CD4-positive, alpha-beta T cell (primary cell): ENCODE measurements at regions not wholly inside any gene's neighbourhood (a gene's known extent, or its start where the extent isn't known, plus 50 kb on each side); places are given as distances from the start of the nearest gene placed in this dataset.
"Not testable (repeated sequence)": the region's sequence is repeated elsewhere in the genome, so short reads cannot be mapped to it uniquely, and the experiment has no call there.

ENCODE experiments used
- ATAC-seq: fragments of 200-7000 bp; cut with Tn5 transposase; one replicate; pipeline ENCODE4 v1.10.0; 2022; ENCODE audit warnings: mild to moderate bottlenecking; ENCODE audit not compliant: poor library complexity
- CTCF ChIA-PET: fragments of 350-600 bp; sonication (Branson Sonifier 250); formaldehyde crosslinking; loops from one replicate; lab custom pipeline; 2021; ENCODE audit warnings: antibody characterized with exemption, inconsistent platforms; lab: Charles Lee
- POLR2A ChIA-PET: fragments of 350-600 bp; sonication (Branson Sonifier 250); formaldehyde crosslinking; loops from one replicate; lab custom pipeline; 2021; ENCODE audit warnings: antibody characterized with exemption, inconsistent platforms; lab: Charles Lee
- DNase-seq, 14 experiments: peaks; one replicate each; pipeline ENCODE4 v3.0.0-alpha.2; 2013 to 2020; ENCODE audit warnings: mixed read lengths in 2 of 14
- H3K27ac ChIP-seq, 2 donors: one replicate each; pipeline versions ENCODE4 v1.5.1 to v1.7.0; 2013; ENCODE audit warnings: low read length in 2 of 2, low read depth in 1 of 2, mild to moderate bottlenecking in 1 of 2
- H3K27me3 ChIP-seq, 2 experiments: 1 replicate in 1 of 2; 2 replicates in 1 of 2; pipeline versions ENCODE4 v1.6.1 to v1.7.0; 2013; ENCODE audit warnings: low read length in 2 of 2, control low read depth in 1 of 2, mild to moderate bottlenecking in 1 of 2, moderate library complexity in 1 of 2; ENCODE audit not compliant: insufficient read depth in 2 of 2, control insufficient read depth in 1 of 2
- H3K36me3 ChIP-seq: one replicate; pipeline ENCODE4 v1.6.1; 2013; ENCODE audit warnings: low read length, control low read depth; ENCODE audit not compliant: insufficient read depth
- H3K4me1 ChIP-seq: one replicate; pipeline ENCODE4 v1.6.1; 2013; ENCODE audit warnings: low read length, control low read depth; ENCODE audit not compliant: insufficient read depth
- H3K4me3 ChIP-seq: one replicate; pipeline ENCODE4 v1.5.1; 2013; ENCODE audit warnings: mild to moderate bottlenecking, low read length, moderate library complexity
- H3K9me3 ChIP-seq, 2 experiments: 1 replicate in 1 of 2; 2 replicates in 1 of 2; pipeline versions ENCODE4 v1.6.1 to v1.7.0; 2013; ENCODE audit warnings: low read length in 2 of 2, mild to moderate bottlenecking in 2 of 2, control low read depth in 1 of 2, moderate library complexity in 1 of 2; ENCODE audit not compliant: control insufficient read depth in 1 of 2, insufficient read depth in 1 of 2
- H3K27ac Mint-ChIP-seq: one replicate; pipeline ENCODE4 v1.8.0; 2020; ENCODE audit warnings: mixed read lengths
- H3K27me3 Mint-ChIP-seq: one replicate; pipeline ENCODE4 v1.8.0; 2021; ENCODE audit warnings: mixed read lengths
- H3K36me3 Mint-ChIP-seq: one replicate; pipeline ENCODE4 v1.8.0; 2021; ENCODE audit warnings: low read depth, mixed read lengths
- H3K4me1 Mint-ChIP-seq: one replicate; pipeline ENCODE4 v1.8.0; 2021; ENCODE audit warnings: low read depth, mixed read lengths
- H3K4me3 Mint-ChIP-seq: one replicate; pipeline ENCODE4 v1.8.0; 2020; ENCODE audit warnings: mild to moderate bottlenecking, mixed read lengths
- H3K9me3 Mint-ChIP-seq: one replicate; pipeline ENCODE4 v1.8.0; 2020; ENCODE audit warnings: mixed read lengths
- CTCF ChIP-seq: fragments of 200-600 bp; IDR thresholded peaks from one replicate; pipeline ENCODE4 v1.8.0; 2022; ENCODE audit warnings: antibody characterized with exemption, mild to moderate bottlenecking
- intact Hi-C, 2 experiments: fragments of 100-400 bp; cut with DNase I in 1 of 2; cut with micrococcal nuclease in 1 of 2; formaldehyde crosslinking; loops; one replicate each; pipeline versions ENCODE4 v1.15.1 to v1.9.0; 2023 to 2025; cut with DNase I, micrococcal nuclease

DNA sequence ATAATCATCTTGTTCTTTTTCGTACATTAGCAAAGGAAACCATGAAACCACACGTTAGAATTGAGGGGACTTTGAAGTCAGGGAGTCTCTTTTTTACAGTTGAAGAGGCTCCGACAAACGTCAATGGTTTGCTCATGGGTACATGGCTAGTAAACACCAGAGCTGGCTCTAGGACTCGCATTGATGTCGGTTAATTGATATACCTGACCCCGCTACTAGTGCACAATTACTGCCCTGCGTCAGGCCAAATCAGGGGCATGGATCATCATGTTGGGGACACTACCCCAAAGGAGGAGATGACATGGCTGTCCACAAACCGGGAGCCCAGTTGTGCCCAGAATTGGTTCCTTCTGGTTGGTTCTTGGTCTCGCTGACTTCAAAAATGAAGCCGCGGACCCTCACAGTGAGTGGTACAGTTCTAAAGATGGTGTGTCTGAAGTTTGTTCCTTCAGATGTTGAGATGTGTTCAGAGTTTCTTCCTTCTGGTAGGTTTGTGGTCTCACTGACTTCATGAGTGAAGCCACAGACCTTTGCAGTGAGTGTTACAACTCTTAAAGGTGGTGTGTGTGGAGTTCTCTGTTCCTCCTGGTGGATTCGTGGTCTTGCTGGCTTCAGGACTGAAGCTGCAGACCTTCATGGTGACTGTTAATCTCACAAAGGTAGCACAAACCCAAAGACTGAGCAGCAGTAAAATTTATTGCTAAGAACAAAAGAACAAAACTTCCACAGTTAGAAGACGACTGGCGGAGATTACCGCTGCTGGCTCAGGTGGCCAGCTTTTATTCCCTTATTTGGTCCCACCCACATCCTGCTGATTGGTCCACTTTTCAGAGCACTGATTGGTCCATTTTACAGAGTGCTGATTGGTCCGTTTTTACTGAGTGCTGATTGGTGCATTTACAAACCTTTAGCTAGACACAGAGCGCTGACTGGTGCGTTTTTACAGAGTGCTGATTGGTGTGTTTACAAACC is 126.9 kb upstream of the ERRFI1 start:
- ChIA-PET POLR2A (interaction anchor here (0.5 to 6.3 kb wide), 14 partner anchors 8 to 372 kb away, joined by 3 to 52 read pairs (median 3); partner anchors contain the start of gene PARK7), CTCF (no interaction called here)
- H3K4me3 ChIP-seq = peak overlapping the region; percentile 37
- H3K4me3 Mint-ChIP-seq = peak overlapping the region; percentile 80
- H3K27me3 ChIP-seq = no peaks in the 10 kb centered on the region
- peak overlapping the region; percentile 82 to 88 for H3K27ac ChIP-seq
- intact Hi-C loops = loop anchor here in 1 of 2 experiments (1.0 to 5.0 kb wide), 6 partner anchors 16 to 191 kb away; partner anchors contain the start of gene PARK7
- peaks cover 64% of the 10 kb centered on the region for H3K4me1 Mint-ChIP-seq
- H3K9me3 ChIP-seq = peaks cover 0 to 10% of the 10 kb centered on the region in 2 experiments
- TF ChIP-seq CTCF = no peak
- H3K27ac Mint-ChIP-seq = peak overlapping the region; percentile 98
- peaks cover 15% of the 10 kb centered on the region for H3K27me3 Mint-ChIP-seq
- H3K36me3 ChIP-seq = no peaks in the 10 kb centered on the region
- ATAC-seq = peak; percentile 79
- peaks cover 59% of the 10 kb centered on the region for H3K4me1 ChIP-seq
- peak; percentile 12 to 93 (median 44) for DNase-seq
- no peaks in the 10 kb centered on the region for H3K36me3 Mint-ChIP-seq
- peaks cover 12% of the 10 kb centered on the region for H3K9me3 Mint-ChIP-seq

- Histone ChIP-seq H3K4me1 (peaks cover 59% of the 10 kb centered on the region), H3K27ac (no peak overlapping the region), H3K27me3 (no peaks in the 10 kb centered on the region), H3K9me3 (peaks cover 0 to 10% of the 10 kb centered on the region in 2 experiments), H3K4me3 (no peak overlapping the region), H3K36me3 (no peaks in the 10 kb centered on the region)
- ChIA-PET CTCF (no interaction called here), POLR2A (interaction anchor here (1.1 to 6.3 kb wide), 5 partner anchors 9 to 190 kb away, joined by 3 to 52 read pairs (median 5); partner anchors contain the start of gene PARK7)
- H3K9me3 Mint-ChIP-seq = peaks cover 12% of the 10 kb centered on the region
- peak overlapping the region; percentile 80 for H3K4me3 Mint-ChIP-seq
- TF ChIP-seq CTCF = no peak
- H3K4me1 Mint-ChIP-seq = peaks cover 74% of the 10 kb centered on the region
- intact Hi-C loops = loop anchor here in 1 of 2 experiments (1.0 to 5.0 kb wide), 6 partner anchors 17 to 189 kb away; partner anchors contain the start of gene PARK7
- peaks cover 15% of the 10 kb centered on the region for H3K27me3 Mint-ChIP-seq
- DNase-seq (no peak), ATAC-seq (no peak)
- no peaks in the 10 kb centered on the region for H3K36me3 Mint-ChIP-seq
- H3K27ac Mint-ChIP-seq = peak overlapping the region; percentile 98
Measured at GRCh38 chr1:8151647-8152046, 125.5 kb upstream of the ERRFI1 start.

- peak in 6 of 14 experiments; percentile 20 to 72 (median 42) for DNase-seq
- H3K36me3 ChIP-seq, H3K4me3 ChIP-seq, H3K27me3 ChIP-seq, CTCF ChIA-PET, ATAC-seq, H3K36me3 Mint-ChIP-seq, H3K27ac ChIP-seq: not testable (repeated sequence)
- peaks cover 0 to 10% of the 10 kb centered on the region in 2 experiments for H3K9me3 ChIP-seq
- Mint-ChIP-seq H3K9me3 (peaks cover 12% of the 10 kb centered on the region), H3K27ac (peak overlapping the region; percentile 60), H3K4me3 (peak overlapping the region; percentile 36), H3K4me1 (peaks cover 84% of the 10 kb centered on the region), H3K27me3 (peaks cover 11% of the 10 kb centered on the region)
- H3K4me1 ChIP-seq = peaks cover 70% of the 10 kb centered on the region
- POLR2A ChIA-PET = interaction anchor here (1.6 kb wide), 1 partner anchor 20 kb away, joined by 5 read pairs; no protein-coding TSS in a partner anchor
- intact Hi-C loops = loop anchor here in 1 of 2 experiments (5.0 kb wide), 2 partner anchors 37 to 187 kb away; partner anchors contain the start of gene PARK7
Measured at GRCh38 chr1:8149756-8150155, 123.6 kb upstream of the ERRFI1 start.
